HG03378 (cell line): ENCODE measurements at regions not wholly inside any gene's neighbourhood (a gene's known extent, or its start where the extent isn't known, plus 50 kb on each side); places are given as distances from the start of the nearest gene placed in this dataset.
"Not testable (repeated sequence)": the region's sequence is repeated elsewhere in the genome, so short reads cannot be mapped to it uniquely, and the experiment has no call there.

ENCODE experiments used
- ATAC-seq: cut with Tn5 transposase; IDR thresholded peaks from one replicate; pipeline ENCODE4 v1.9.1; 2021; ENCODE audit warnings: mild to moderate bottlenecking, moderate library complexity; ENCODE audit not compliant: unreplicated experiment

GRCh38 chr7:109577265-109577664 is 1007.6 kb downstream of the DNAJB9 start:
- ATAC-seq, result no peak

- ATAC-seq, result no peak
Observed at GRCh38 chr7:109579901-109580300, 1010.2 kb downstream of the DNAJB9 start.

GRCh38 chr7:109582211-109582610 is 1012.5 kb downstream of the DNAJB9 start:
- ATAC-seq, result no peak

GRCh38 chr7:109596948-109597347 is 1027.3 kb downstream of the DNAJB9 start:
- not testable (repeated sequence) for ATAC-seq

- no peak for ATAC-seq
Observed at GRCh38 chr7:109611656-109612055, 1042.0 kb downstream of the DNAJB9 start.

- ATAC-seq, result no peak
Observed at GRCh38 chr7:109616551-109617069, 1046.9 kb downstream of the DNAJB9 start.

- no peak for ATAC-seq
Observed at GRCh38 chr7:109622320-109622719, 1052.6 kb downstream of the DNAJB9 start.

GRCh38 chr7:109632890-109633289 is 1063.2 kb downstream of the DNAJB9 start:
- ATAC-seq, result not testable (repeated sequence)

- ATAC-seq, result no peak
Observed at GRCh38 chr7:109635374-109635773, 1065.7 kb downstream of the DNAJB9 start.

GRCh38 chr7:109637428-109637990 is 1067.8 kb downstream of the DNAJB9 start:
- no peak for ATAC-seq

GRCh38 chr7:109638321-109638720 is 1068.6 kb downstream of the DNAJB9 start:
- no peak for ATAC-seq

- no peak for ATAC-seq
Observed at GRCh38 chr7:109639561-109639960, 1069.9 kb downstream of the DNAJB9 start.

GRCh38 chr7:109641445-109641844 is 1071.8 kb downstream of the DNAJB9 start:
- ATAC-seq, result no peak

GRCh38 chr7:109646124-109646523 is 1076.5 kb downstream of the DNAJB9 start:
- no peak for ATAC-seq

- ATAC-seq, result not testable (repeated sequence)
Observed at GRCh38 chr7:109646594-109646993, 1076.9 kb downstream of the DNAJB9 start.

- ATAC-seq, result not testable (repeated sequence)
Observed at GRCh38 chr7:109647263-109647662, 1077.6 kb downstream of the DNAJB9 start.

GRCh38 chr7:109659261-109659660 is 1089.6 kb downstream of the DNAJB9 start:
- ATAC-seq, result no peak

- no peak for ATAC-seq
Observed at GRCh38 chr7:109660401-109660800, 1090.7 kb downstream of the DNAJB9 start.

GRCh38 chr7:109663806-109664205 is 1094.1 kb downstream of the DNAJB9 start:
- ATAC-seq, result no peak

GRCh38 chr7:109687269-109687668 is 1117.6 kb downstream of the DNAJB9 start:
- ATAC-seq, result not testable (repeated sequence)

GRCh38 chr7:109692613-109693012 is 1122.9 kb downstream of the DNAJB9 start:
- not testable (repeated sequence) for ATAC-seq

- no peak for ATAC-seq
Observed at GRCh38 chr7:109694149-109695071, 1124.7 kb downstream of the DNAJB9 start.
